Body of pancreas (tissue), 4 donors: ENCODE measurements at regions not wholly inside any gene's neighbourhood (a gene's known extent, or its start where the extent isn't known, plus 50 kb on each side); places are given as distances from the start of the nearest gene placed in this dataset.

ENCODE experiments used
- POLR2A ChIP-seq, 3 donors: fragments of 450-650 bp; IDR thresholded peaks; one replicate each; pipeline ENCODE4 v1.6.1; 2016; ENCODE audit warnings: antibody characterized with exemption in 3 of 3, mild to moderate bottlenecking in 2 of 3
- TF ChIP-seq, protein P1 (sequence below), 7 experiments: fragments of 450-650 bp in 4 of 7; fragments of 200-600 bp in 3 of 7; sonication (generic) in 3 of 7; IDR thresholded peaks; one replicate each; pipeline ENCODE4 v1.5.1; 2016 to 2019; ENCODE audit warnings: antibody characterized with exemption in 7 of 7

GRCh38 chr6:27760464-27760863, 151.7 kb downstream of the OR2B2 start:
- no peak for TF ChIP-seq POLR2A (IDR thresholded peaks at IDR 0.05)
- TF ChIP-seq, protein P1, sequence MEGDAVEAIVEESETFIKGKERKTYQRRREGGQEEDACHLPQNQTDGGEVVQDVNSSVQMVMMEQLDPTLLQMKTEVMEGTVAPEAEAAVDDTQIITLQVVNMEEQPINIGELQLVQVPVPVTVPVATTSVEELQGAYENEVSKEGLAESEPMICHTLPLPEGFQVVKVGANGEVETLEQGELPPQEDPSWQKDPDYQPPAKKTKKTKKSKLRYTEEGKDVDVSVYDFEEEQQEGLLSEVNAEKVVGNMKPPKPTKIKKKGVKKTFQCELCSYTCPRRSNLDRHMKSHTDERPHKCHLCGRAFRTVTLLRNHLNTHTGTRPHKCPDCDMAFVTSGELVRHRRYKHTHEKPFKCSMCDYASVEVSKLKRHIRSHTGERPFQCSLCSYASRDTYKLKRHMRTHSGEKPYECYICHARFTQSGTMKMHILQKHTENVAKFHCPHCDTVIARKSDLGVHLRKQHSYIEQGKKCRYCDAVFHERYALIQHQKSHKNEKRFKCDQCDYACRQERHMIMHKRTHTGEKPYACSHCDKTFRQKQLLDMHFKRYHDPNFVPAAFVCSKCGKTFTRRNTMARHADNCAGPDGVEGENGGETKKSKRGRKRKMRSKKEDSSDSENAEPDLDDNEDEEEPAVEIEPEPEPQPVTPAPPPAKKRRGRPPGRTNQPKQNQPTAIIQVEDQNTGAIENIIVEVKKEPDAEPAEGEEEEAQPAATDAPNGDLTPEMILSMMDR (IDR thresholded peaks at IDR 0.05): no peak
